Brain microvascular endothelial cell (primary cell): ENCODE measurements at regions not wholly inside any gene's neighbourhood (a gene's known extent, or its start where the extent isn't known, plus 50 kb on each side); places are given as distances from the start of the nearest gene placed in this dataset.

Experiments used
- DNase-seq: peaks from one replicate; pipeline ENCODE4 v3.0.0-alpha.2; 2020
- H3K27ac ChIP-seq: fragments of 250-450 bp; sonication (Bioruptor Pico); 2 replicates; pipeline ENCODE4 v1.5.1; 2020; ENCODE audit warnings: mild to moderate bottlenecking, moderate library complexity
- H3K27me3 ChIP-seq: fragments of 250-450 bp; sonication (Bioruptor Pico); replicated peaks from 2 replicates; pipeline ENCODE4 v1.5.1; 2020; ENCODE audit warnings: mild to moderate bottlenecking
- H3K36me3 ChIP-seq: fragments of 250-450 bp; sonication (Bioruptor Pico); replicated peaks from 2 replicates; pipeline ENCODE4 v1.5.1; 2020; ENCODE audit warnings: mild to moderate bottlenecking
- H3K4me3 ChIP-seq: 2 replicates; pipeline ENCODE4 v1.5.1; 2011; ENCODE audit warnings: low read depth, mild to moderate bottlenecking, control low read depth, low read length, moderate library complexity
- CTCF ChIP-seq: IDR thresholded peaks from 2 replicates; pipeline ENCODE4 v1.5.1; 2011; ENCODE audit warnings: low read depth, mild to moderate bottlenecking, moderate library complexity, low read length, control low read depth, inconsistent platforms; ENCODE audit errors: missing control alignments
- in situ Hi-C: cut with HindIII; loops from 2 replicates; pipeline ENCODE4 v1.10.0; 2017; ENCODE audit warnings: low sequenced_read_pairs, low pct_ligation_motif_present

GRCh38 chr4:102137217-102137616 is 208.1 kb downstream of the SLC39A8 start:
- TF ChIP-seq CTCF: no peak
- in situ Hi-C loops: no loop called here
- Histone ChIP-seq H3K4me3 (no peak overlapping the region), H3K36me3 (no peaks in the 10 kb centered on the region), H3K27me3 (no peaks in the 10 kb centered on the region), H3K27ac (no peak overlapping the region)
- no peak for DNase-seq

- DNase-seq: no peak
- no peak for TF ChIP-seq CTCF
- in situ Hi-C loops: no loop called here
- no peak overlapping the region for H3K27ac ChIP-seq
- H3K4me3 ChIP-seq: no peak overlapping the region
- H3K27me3 ChIP-seq: no peaks in the 10 kb centered on the region
- H3K36me3 ChIP-seq: no peaks in the 10 kb centered on the region
These were observed 215.5 kb downstream of the SLC39A8 start for GRCh38 chr4:102129810-102130209.
